GM18517 (cell line): ENCODE measurements at regions not wholly inside any gene's neighbourhood (a gene's known extent, or its start where the extent isn't known, plus 50 kb on each side); places are given as distances from the start of the nearest gene placed in this dataset.

Experiments
- ATAC-seq: cut with Tn5 transposase; IDR thresholded peaks from one replicate; pipeline ENCODE4 v1.9.1; 2021; ENCODE audit warnings: mild to moderate bottlenecking, moderate library complexity; ENCODE audit not compliant: unreplicated experiment

DNA sequence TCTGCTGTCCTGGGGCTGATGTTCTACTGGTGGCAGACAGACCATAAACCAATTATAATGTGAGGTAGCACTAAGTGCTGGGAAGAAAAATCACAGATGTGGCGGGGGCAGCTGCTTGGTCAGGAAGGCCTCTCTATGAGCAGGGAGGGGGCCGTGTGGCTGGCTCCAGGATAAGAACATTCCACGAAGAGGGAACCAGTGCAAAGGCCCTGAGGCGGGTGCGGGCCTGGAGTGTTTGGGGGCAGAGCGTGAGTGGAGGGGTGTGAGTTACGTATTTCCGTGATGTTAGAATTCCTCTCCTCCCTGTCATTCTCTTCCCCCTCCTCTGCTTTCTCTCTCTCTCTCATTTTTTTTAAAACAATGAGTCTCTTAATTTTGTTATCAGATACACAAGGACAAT, 67.2 kb downstream of the CEBPB start:
- ATAC-seq: no peak

DNA sequence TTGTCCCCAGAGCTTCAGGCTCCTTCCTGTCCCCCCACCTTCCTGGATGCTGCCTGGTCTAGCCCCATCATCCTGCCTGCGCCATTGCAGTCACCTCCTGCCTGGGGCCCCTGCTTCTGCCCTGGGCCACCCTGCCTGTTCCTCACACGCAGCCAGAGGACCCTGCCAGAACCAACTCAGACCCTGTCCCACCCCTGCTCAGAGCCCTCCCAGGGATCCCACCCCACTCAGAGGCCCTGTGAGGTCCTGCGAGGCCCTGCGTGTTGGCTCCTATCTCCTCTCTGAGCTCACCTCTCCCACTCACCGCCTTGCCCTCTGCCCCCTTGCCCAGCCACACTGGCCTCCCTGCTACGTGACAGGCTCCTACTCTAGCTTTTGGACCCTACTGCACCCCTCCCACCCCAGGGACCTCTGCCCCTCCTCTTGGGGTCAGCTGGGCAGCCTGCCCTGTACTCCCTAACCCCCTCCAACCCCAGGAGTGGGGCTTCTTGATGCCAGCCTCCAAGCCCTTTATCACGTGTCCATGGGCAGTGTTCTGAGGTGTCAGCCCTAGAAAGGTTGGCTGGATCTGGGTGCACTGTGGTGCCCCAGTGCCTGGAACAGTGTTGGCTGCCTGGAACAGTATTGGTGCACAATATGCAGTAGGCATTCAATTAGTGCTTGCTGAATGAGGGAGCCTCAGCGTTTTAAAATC, 68.3 kb downstream of the CEBPB start:
- ATAC-seq: no peak

DNA sequence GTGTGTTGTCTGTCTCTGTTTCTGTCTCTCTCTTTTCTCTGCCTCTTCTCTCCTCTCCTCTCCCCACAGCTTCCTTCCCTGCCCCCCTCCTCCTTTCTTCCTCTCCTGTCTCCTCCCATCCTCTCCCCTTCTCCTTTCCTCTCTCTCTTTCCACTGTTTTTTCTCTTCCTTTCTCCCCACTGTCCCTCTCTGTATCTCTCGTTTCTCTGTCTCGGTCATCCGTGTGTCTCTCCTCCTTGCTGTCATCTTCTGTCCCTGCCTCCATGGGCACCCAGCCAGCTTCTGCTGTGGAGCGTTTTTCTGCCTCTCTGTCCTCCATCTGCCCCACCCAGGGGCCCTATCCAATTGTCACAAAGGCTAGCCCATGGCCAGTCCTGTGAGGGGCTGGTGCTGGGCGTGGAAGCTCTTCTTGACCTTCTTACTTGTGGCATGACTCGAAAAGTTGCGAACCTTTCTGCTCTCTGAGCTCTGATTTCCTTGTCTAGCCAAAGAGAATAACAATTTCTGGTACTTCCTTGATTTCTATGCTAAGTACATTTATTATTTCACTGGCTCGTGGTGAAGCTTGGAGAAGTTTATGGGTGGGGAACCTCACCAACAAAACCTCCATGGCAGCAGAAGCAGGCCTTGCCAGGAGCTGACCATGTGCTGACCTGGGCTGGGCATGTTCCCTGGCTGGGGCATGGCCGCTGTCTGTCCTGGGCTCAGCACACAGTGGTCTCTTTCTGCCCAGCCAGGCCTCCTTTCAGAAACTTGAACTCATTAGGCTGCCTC, 69.3 kb downstream of the CEBPB start:
- no peak for ATAC-seq

DNA sequence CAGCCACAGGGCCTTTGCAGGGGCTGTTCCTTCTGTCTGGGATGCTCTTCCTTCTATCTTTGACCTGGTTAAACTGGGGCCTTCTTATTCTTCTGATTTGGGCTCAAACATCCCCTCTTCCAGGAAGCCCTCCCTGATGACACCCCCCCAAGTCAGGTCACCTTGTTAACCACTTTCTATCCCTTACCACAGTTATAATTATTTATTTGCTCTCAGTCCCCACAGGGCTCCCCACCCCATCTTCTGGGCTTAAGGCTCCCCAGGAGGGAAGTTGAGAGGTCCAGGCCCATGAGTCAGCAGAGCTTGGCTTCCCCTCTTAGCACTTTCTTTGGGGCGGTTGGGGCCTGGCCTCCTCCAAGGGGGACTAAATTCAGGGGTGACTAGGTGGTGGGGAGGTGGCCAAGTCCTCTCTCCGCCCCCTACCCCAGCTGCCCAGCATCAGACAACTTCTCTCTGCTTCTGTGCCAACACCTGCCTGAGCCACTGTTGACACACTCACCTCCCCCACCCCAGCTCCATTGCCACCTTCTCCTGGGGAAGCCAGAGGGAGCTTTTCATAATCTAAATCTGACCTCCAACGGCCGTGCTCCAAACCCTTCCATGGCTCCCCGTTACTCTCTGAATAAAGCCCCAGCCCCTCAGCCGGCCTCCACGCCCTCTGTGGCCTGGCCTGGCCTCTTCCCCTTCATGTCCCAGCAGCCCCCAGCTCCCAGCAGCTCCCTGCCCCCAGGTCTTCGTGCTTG, 70.0 kb downstream of the CEBPB start:
- ATAC-seq: no peak

DNA sequence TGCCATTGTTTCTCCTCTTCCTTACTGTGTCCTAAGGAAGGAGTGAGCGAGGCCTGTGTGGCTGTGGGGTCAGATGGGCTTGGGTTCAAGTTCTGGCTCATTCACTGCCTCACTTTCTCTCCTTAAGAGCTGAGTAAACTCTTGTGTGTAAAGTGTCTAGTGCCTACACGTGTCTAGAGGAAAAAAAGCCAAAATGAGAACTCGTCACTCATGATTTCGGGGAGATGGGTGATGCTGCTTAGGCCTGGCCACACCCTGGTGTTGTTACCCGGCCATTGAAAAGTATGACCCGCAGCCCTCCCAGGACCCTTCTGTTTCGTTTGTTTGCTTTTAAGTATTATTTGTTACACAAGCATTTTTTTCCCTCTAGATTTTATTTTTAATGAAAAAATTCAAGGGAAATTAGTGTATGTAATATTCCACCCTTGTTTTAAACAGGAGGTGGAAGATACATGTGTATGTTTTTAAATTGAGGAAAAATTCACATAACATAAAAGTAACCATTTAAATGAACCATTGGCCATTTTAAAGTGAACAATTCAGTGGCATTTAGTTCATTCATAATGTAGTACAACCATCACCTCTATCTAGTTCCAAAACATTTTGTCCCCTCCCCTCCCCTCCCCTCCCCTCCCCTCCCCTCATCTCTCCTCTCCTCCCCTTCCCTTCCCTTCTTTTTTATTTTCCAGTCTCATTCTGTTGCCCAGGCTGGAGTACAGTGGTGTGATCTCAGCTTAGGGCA, 71.0 kb downstream of the CEBPB start:
- no peak for ATAC-seq

DNA sequence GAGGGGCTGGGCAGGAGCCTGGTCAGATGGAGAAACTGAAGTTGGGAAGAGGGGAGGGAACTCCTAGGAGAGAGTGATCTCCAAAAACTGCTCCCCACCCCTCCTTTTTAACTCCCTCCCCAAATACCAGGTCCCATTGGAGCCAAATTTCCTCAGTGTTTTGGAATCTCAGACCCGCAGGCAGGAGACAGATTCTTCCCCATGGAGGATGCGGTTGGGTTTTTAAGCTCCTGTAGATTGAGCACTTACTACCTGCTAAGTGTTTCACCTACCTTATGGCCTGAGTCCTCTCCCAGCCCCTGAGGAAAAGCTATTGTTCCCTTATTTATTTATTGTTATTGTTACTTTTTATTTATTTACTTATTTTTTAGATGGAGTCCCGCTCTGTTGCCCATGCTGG, 73.2 kb downstream of the CEBPB start:
- no peak for ATAC-seq

DNA sequence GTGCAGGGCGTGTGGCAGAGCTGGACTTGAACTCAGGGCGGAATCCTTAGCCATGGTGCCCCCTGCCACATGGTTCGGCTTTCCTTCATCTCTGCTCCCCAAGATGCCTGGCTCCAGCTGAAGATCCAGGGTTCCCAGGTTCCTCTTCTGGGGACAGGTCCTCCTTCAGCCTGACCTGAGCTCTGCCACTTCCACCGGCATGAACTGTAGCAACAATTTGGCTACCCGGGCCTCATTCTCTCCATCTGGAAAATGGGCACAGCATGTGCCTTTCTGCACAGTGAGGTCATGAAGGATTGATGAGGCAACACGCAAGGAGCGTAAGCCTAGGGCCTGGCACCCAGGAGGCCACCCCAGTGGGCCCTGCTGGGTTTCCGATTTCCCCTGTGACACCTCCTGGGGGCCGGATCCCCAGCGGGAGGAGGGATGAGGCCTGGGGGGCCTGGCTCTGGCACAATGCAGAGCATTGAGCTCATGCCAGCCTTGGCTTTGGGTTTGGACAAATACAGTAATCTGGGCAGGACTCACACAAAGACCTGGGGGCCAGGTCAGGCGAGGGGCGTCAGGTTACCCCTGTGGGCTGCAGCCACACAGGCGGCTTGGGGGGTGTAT, 74.0 kb downstream of the CEBPB start:
- ATAC-seq: no peak

DNA sequence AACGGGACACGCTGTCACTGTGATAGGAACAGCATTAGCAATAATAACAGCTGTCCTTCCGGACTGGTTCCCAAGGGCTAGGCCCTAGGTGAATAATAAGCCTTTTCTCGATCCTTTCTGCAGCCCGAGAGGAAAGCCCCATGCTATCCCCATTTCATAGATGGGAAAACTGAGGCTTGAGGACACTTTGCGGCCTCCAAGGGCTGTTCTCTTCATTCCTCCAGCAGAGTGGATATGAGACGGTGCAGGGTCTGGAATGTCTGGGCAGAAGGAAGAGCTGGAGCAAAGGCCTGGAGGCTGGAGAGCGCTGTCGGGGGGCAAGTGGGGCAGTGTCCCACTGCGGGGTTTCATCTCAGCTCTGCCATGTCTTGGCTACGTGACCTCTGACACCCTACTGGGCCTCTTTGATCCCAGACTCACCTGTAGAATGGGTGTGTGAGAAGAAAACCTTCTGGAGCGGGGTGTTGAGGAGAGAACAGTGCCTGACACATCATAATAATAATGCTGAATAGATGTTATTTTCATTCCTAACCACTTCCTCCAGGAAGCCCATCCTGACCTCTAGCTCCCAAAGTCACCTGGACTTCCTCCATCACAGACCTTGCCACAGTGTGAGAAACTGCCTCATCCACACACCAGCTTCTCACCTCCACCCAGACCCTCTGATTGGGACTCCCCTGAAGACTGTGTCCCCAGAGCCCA, 74.8 kb downstream of the CEBPB start:
- no peak for ATAC-seq

DNA sequence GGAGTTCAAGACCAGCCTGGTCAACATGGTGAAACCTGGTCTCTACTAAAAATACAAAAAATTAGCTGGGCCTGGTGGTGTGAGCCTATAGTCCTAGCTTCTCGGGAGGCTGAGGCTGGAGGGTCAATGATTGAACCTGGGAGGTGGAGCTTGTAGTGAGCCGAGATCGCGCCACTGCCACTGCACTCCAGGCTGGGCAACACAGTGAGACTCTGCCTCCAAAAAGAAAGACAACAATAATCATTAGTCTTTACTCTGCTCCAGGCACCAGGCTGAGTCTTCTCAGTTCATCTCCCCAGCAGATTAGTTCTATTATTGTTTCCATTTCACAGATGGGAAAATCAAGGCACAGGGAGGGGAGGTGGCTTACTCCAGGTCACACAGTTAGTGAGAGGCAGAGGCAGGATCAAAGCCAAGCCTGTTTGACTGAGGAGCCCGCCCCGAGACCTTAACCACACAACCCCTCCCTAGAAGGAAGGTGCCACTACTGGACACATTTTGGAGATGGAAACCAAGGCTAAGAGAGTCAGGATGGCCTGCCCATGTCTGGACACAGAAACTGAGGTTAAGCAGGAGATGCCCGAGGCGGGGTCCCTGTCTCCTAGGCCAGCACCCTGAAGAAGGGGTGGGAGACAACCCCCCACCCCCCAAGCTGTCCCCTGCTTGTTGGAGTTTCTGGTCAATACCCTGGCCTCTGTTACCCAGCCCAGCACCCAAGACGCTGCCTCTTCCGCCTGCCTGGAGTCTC, 75.8 kb downstream of the CEBPB start:
- ATAC-seq: no peak

DNA sequence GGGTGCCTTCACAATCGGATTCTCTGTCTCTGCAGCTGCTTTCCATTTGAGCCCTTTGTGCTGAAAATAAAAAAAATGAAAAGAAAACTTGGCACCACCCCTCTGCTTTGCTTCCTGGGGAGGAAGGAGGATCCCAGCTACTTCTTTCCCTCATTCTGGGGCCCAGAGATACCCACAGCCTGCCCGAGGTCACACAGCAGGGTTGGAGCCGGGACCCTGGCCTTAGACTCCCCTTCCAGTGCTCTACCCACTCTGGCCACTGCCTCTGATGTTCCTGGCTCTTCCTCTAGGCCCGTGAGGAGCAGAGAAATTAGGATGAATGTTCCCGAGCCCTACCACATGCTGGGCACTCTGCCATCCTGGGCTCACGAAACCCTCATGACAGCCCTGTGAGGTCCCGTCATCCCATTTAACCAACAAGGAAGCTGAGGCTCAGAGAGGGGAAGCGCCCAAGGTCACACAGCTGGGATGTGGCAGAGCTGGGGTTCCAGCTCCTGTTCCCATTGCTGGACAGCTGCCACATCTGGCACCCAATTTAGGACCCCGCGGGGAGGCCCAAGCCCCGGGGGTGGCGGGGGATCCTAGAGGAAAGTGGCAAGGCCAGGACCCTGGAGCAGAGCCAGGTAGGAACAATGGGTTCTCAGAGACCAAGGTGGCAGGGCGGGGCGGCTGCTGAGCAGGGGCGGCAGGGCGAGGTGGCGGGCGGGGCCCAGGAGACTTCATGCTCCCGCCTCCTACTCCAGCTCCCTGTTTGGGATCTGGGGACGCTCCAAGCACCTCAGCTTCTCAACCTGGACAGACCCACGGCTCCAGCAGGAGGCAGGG, 76.6 kb downstream of the CEBPB start:
- no peak for ATAC-seq

DNA sequence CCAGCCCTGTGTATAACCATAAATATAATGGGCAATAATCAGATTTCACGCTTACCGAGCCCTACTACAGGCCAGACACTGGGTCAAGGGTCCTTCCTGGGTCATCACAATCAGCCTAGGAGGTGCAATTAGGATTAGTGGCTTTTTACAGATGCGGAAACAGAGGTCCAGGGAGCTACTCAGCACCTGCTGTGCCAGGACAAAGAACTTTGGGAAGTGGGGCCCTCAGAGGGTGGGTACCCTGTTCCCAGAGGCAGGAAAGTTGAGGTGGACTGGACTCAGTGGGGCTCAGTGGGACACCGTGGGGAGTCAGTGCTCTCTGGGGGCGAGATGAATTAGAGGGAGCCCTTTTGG, 77.2 kb downstream of the CEBPB start:
- no peak for ATAC-seq

DNA sequence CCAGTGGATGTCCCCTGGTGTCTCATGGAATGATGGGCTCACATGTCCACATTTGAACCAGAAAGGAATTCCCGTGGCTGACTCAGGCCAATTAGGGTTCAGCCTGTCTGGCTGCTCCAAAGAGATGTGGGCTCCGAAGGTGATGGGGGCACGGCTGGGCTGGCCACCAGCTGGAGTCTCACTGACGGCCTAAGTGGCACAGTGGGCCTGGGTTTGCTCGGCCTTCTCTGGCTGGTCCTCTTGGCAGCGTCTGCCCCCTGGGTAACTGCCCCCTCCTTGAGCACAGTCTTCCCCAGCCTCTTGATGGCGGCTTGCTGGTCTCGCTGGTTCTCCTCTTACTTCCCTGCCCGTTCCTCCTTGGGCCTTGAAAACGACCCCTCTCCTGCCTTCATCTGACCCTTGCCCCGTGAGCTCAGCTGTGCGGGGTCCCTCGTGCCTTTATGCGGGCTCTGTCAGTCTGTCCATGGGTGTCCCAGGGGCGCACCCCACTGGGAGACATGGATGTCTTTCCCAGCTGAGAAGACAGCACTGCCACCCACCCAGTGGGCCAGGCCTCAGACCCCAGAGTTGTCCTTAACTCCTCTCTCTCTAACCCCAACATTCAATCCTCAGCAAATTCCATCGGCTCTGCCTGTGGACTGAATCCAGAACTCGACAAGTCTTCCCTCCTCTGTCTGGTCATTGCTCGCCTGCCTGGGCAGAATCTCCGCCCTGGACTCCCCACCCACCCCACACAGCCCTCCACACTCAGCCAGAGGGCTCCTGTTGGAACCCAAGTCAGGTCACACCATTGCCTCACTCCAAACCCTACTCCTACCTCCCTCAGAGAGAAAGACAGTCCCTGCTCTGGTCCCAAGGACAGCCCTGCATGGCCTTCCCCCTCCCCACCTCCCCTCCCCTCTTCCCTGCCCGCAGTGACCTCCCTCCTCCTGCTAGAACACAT, 78.7 kb downstream of the CEBPB start:
- ATAC-seq: no peak

DNA sequence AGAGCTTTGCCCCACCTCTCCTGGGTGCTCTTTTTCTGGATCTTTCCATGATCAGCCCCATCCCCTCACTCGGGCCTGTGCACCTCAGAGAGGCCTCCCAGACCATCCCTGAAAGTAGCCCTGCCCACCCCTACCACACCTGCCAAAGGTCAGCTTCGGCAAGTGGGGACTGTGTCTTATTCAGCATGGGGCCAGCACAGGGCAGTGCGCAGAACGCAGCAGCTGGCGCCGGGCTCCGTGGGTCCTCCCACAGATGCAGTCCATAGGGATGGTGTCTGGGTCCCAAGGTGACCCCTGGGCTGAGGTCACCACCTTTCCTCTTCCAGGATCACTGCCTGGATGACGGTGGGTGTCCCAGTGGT, 79.4 kb downstream of the CEBPB start:
- ATAC-seq: no peak

DNA sequence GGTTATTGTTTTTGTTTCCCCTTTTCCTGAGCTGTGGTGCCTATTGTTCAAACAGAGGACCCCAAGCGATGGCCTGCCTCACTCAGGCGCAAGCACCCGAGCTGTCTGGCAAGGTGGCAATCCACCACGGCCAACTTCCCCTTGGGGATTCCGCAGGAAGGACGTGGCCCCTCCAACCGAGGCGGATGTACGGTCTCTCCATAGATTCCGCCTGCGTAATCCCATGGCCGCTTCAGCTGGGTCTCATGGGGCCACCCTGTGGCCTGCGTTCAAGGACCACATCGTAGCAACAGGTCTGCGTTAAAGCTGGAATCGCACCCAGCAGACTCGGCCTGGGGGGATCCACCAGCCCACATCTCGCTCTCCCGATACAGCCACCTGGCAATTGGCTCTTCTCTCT, 79.9 kb downstream of the CEBPB start:
- ATAC-seq: no peak

DNA sequence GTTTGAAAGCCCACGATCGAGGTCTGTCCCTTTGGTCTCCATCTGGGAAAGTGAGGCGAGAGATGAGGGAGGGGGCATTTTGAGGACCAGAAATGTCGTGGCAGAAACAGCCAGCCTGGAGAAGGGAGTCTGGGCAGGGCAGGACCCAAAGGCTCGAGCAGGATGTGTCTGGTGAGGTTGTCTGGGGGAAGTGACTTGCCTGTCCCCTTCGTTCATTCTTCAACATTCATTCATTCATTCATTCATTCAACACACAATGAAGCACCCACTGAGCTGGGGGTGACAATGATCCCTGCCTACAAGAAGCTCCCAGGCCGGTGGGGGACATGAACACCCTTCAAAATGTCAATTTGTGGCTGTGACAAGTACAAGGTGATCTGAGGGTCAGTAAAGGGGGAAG, 80.5 kb downstream of the CEBPB start:
- no peak for ATAC-seq

DNA sequence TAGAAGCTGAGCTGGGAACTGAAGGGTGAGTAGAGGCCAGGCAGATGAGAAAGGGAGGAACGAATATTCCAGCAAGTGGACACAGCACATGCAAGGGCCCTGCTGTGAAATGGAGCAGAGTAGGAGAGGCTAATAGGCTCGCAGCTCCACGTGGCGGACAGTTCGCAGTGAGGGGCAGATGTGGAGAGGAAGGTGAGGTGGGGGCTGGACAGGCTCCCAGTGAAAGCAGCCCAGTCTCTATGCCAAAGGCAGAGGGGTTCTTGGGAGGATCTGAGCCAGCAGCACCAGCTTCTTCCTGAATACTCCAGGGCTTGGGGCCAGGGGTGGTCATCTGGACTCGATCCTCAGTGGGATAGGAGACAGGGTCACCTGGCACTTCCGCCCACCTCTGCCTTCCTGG, 81.0 kb downstream of the CEBPB start:
- no peak for ATAC-seq

DNA sequence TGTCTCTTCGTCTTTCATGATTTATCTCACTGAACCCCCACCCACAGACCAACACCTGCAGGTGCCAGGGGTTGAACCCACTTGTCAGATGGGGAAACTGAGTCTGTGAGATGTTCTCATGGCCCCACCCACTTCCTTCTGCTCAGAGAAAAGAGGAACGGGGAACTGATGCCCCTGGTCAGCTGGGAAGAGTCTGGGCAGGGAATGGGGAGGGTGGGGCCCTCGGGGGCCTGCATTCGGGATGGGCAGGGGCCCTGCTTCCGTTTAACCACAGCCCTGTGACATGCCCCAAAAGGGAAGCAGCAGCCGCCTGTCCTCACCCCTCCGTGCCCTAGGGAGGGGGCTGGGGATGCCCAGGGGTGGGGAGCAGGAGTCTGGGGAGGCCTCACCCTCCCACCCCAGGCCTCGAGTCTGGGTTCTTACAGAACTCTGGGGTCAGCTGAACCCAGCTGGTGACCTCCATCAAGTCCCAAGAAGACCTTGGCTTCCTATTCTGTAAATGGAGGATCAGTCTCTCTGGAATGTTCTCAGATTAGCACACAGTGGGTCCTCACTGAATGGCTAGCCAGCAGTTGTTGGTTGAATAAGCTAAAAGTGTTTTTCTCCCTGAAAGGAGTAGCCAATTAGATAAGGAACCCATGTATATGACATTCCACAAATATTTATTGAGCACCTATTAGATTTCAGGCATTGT, 81.5 kb downstream of the CEBPB start:
- no peak for ATAC-seq
